ENCODE measurements at regions not wholly inside any gene's neighbourhood (a gene's known extent, or its start where the extent isn't known, plus 50 kb on each side); places are given as distances from the start of the nearest gene placed in this dataset.

DNA sequence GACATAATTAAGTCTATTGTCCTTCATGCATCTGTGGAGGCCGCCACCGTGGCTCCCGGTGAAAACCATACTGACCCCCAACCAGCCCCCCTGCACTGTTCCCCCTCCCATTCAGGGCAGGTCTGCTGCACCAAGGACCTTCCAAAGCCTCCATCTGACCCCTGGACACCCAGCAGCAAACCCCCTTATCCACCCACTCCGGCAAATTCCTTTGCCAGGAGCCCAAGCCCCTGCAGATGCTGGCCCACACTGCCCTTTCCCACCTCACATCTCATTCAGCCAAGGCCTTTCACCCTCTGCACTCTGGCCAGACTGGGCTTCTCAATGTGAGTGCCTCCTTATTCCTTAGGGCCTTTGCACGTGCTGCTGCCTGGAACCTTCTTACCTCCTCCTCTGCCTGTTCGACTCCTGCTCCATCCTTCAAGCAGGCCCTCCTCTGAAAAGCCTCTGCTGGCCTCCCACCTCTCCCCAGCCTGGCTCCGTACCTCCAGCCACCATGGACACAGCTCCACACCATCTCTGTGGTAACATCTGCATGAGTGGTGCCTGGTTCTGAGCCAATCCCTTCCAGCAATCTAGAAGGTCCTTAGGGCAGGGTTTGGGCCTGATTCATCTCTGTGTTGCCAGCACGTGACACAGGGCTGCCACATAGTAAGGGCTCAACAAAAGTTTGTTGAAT, 230.7 kb downstream of the BCL11B start:
- TF ChIP-seq, protein P1, sequence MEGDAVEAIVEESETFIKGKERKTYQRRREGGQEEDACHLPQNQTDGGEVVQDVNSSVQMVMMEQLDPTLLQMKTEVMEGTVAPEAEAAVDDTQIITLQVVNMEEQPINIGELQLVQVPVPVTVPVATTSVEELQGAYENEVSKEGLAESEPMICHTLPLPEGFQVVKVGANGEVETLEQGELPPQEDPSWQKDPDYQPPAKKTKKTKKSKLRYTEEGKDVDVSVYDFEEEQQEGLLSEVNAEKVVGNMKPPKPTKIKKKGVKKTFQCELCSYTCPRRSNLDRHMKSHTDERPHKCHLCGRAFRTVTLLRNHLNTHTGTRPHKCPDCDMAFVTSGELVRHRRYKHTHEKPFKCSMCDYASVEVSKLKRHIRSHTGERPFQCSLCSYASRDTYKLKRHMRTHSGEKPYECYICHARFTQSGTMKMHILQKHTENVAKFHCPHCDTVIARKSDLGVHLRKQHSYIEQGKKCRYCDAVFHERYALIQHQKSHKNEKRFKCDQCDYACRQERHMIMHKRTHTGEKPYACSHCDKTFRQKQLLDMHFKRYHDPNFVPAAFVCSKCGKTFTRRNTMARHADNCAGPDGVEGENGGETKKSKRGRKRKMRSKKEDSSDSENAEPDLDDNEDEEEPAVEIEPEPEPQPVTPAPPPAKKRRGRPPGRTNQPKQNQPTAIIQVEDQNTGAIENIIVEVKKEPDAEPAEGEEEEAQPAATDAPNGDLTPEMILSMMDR (conservative IDR thresholded peaks at IDR 0.05): no peak
- TF ChIP-seq ZFX (IDR thresholded peaks at IDR 0.05): no peak
